ENCODE measurements at regions not wholly inside any gene's neighbourhood (a gene's known extent, or its start where the extent isn't known, plus 50 kb on each side); places are given as distances from the start of the nearest gene placed in this dataset.

DNA sequence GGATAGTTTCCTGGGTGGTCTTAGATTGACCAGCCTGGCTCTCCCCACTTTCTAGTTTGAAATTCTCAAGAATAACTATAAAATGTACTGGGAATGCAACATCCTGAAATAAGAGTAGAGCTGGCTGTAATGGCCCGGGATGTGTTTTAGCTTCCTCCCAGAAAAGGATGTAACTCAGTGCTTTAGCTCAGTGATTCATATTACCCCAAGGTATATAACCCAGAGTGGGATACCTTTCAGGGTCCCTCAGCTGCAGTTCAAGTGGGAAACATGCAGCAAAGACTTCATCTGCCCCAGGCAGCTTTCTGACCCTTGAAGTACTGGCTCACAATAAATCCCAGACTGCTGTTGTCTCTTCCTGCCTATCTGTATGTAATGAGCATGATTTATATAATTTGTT, 666.7 kb upstream of the KCND2 start:
- POLR2A ChIA-PET, result no interaction called here
- CTCF ChIA-PET, result no interaction called here
- Mint-ChIP-seq H3K9me3 (ENCODE audit: unreplicated experiment) (peaks cover 18% of the 10 kb centered on the region), H3K36me3 (ENCODE audit: insufficient read depth, unreplicated experiment) (no peaks in the 10 kb centered on the region), H3K4me1 (ENCODE audit: low read depth, unreplicated experiment) (no peaks in the 10 kb centered on the region), H3K4me3 (ENCODE audit: unreplicated experiment) (no peak overlapping the region), H3K27ac (ENCODE audit: unreplicated experiment) (no peak overlapping the region), H3K27me3 (ENCODE audit: insufficient read depth, unreplicated experiment) (no peaks in the 10 kb centered on the region)
- TF ChIP-seq, protein P1, sequence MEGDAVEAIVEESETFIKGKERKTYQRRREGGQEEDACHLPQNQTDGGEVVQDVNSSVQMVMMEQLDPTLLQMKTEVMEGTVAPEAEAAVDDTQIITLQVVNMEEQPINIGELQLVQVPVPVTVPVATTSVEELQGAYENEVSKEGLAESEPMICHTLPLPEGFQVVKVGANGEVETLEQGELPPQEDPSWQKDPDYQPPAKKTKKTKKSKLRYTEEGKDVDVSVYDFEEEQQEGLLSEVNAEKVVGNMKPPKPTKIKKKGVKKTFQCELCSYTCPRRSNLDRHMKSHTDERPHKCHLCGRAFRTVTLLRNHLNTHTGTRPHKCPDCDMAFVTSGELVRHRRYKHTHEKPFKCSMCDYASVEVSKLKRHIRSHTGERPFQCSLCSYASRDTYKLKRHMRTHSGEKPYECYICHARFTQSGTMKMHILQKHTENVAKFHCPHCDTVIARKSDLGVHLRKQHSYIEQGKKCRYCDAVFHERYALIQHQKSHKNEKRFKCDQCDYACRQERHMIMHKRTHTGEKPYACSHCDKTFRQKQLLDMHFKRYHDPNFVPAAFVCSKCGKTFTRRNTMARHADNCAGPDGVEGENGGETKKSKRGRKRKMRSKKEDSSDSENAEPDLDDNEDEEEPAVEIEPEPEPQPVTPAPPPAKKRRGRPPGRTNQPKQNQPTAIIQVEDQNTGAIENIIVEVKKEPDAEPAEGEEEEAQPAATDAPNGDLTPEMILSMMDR (IDR thresholded peaks at IDR 0.05; ENCODE audit: insufficient read depth in 1 of 2, low read depth in 1 of 2, low read length in 1 of 2, severe bottlenecking in 1 of 2, unreplicated experiment in 1 of 2), result no peak
- H3K36me3 ChIP-seq (ENCODE audit: control insufficient read depth, insufficient read depth, low read length), result no peaks in the 10 kb centered on the region
- no peak overlapping the region for H3K4me3 ChIP-seq (ENCODE audit: low read depth, low read length)
- H3K4me1 ChIP-seq, result no peaks in the 10 kb centered on the region
- no peak for DNase-seq
- no TSS peak for BruUV-seq (replicated peaks)
- H3K27me3 ChIP-seq (replicated peaks; ENCODE audit: control insufficient read depth, insufficient read depth, low read length), result no peaks in the 10 kb centered on the region
- H3K9me3 ChIP-seq, result no peaks in the 10 kb centered on the region
- intact Hi-C loops (cut with micrococcal nuclease; ENCODE audit: unreplicated experiment), result no loop called here

DNA sequence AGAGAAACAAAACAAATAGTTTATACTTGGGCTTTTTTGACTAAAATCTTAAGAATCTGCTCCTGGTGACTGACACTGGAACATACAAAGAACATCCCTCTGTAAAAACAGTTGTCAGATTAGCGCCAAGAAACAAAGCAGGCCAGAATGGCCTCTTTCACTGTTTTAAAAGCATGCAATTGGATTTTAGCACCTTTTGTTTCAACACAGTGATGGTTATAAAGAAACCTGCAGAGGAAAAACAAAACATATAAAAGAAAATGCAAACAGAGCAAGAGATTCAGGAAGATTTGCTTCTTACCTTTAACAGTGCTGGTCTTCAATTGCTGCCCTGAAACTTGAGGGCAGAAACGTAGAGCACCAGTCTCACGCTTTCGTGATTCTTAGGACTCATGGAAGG, 652.2 kb upstream of the KCND2 start:
- no peaks in the 10 kb centered on the region for H3K9me3 Mint-ChIP-seq (ENCODE audit: unreplicated experiment)
- H3K4me1 Mint-ChIP-seq (ENCODE audit: low read depth, unreplicated experiment), result no peaks in the 10 kb centered on the region
- H3K27me3 ChIP-seq (replicated peaks; ENCODE audit: control insufficient read depth, insufficient read depth, low read length), result no peaks in the 10 kb centered on the region
- POLR2A ChIA-PET, result no interaction called here
- peaks cover 2% of the 10 kb centered on the region for H3K27me3 Mint-ChIP-seq (ENCODE audit: insufficient read depth, unreplicated experiment)
- H3K4me3 Mint-ChIP-seq (ENCODE audit: unreplicated experiment), result no peak overlapping the region
- intact Hi-C loops (cut with micrococcal nuclease; ENCODE audit: unreplicated experiment), result no loop called here
- H3K9me3 ChIP-seq, result no peaks in the 10 kb centered on the region
- CTCF ChIA-PET, result no interaction called here
- H3K36me3 Mint-ChIP-seq (ENCODE audit: insufficient read depth, unreplicated experiment), result no peaks in the 10 kb centered on the region
- no TSS peak for BruUV-seq (replicated peaks)
- H3K4me1 ChIP-seq, result no peaks in the 10 kb centered on the region
- TF ChIP-seq, protein P1 (IDR thresholded peaks at IDR 0.05; ENCODE audit: insufficient read depth in 1 of 2, low read depth in 1 of 2, low read length in 1 of 2, severe bottlenecking in 1 of 2, unreplicated experiment in 1 of 2), result no peak
- no peak for DNase-seq
- no peak overlapping the region for H3K4me3 ChIP-seq (ENCODE audit: low read depth, low read length)
- no peaks in the 10 kb centered on the region for H3K36me3 ChIP-seq (ENCODE audit: control insufficient read depth, insufficient read depth, low read length)
- no peak overlapping the region for H3K27ac Mint-ChIP-seq (ENCODE audit: unreplicated experiment)

DNA sequence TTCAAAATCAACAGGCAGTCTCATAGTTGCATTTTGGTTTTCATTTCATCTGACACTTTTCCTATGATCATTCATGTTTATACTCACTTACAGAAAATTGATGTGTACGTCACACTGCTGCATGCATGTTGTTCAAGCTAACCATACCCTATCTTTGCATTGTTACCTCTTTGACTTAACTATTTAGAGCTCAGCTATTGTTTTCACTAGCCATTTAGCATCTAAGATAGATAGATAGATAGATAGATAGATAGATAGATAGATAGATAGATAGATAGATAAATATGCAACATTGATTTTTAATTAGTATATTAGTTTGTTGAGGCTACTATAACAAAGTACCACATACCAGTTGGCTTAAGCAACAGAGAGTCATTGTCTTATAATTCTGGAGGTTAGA, 649.5 kb upstream of the KCND2 start:
- Histone ChIP-seq H3K9me3 (no peaks in the 10 kb centered on the region), H3K4me1 (no peaks in the 10 kb centered on the region), H3K27me3 (replicated peaks; ENCODE audit: control insufficient read depth, insufficient read depth, low read length) (no peaks in the 10 kb centered on the region), H3K36me3 (ENCODE audit: control insufficient read depth, insufficient read depth, low read length) (no peaks in the 10 kb centered on the region), H3K4me3 (ENCODE audit: low read depth, low read length) (no peak overlapping the region)
- Mint-ChIP-seq H3K27me3 (ENCODE audit: insufficient read depth, unreplicated experiment) (peaks cover 3% of the 10 kb centered on the region), H3K27ac (ENCODE audit: unreplicated experiment) (no peak overlapping the region), H3K9me3 (ENCODE audit: unreplicated experiment) (no peaks in the 10 kb centered on the region), H3K4me3 (ENCODE audit: unreplicated experiment) (no peak overlapping the region), H3K36me3 (ENCODE audit: insufficient read depth, unreplicated experiment) (no peaks in the 10 kb centered on the region), H3K4me1 (ENCODE audit: low read depth, unreplicated experiment) (no peaks in the 10 kb centered on the region)
- TF ChIP-seq, protein P1 (IDR thresholded peaks at IDR 0.05; ENCODE audit: insufficient read depth in 1 of 2, low read depth in 1 of 2, low read length in 1 of 2, severe bottlenecking in 1 of 2, unreplicated experiment in 1 of 2), result no peak
- no TSS peak for BruUV-seq (replicated peaks)
- ChIA-PET CTCF (no interaction called here), POLR2A (no interaction called here)
- DNase-seq, result no peak
- intact Hi-C loops (cut with micrococcal nuclease; ENCODE audit: unreplicated experiment), result no loop called here

Measured in Caco-2 (cell line).